CD4-positive, CD25-positive, alpha-beta regulatory T cell (primary cell): ENCODE measurements at regions not wholly inside any gene's neighbourhood (a gene's known extent, or its start where the extent isn't known, plus 50 kb on each side); places are given as distances from the start of the nearest gene placed in this dataset.

Source experiments
- ATAC-seq, 2 donors: fragments of 150-1000 bp; cut with Tn5 transposase; one replicate each; pipeline ENCODE4 v1.10.0; 2021; ENCODE audit warnings: low read depth in 2 of 2, moderate number of reproducible peaks in 2 of 2, moderate library complexity in 1 of 2
- DNase-seq, 3 donors: peaks; one replicate each; pipeline versions ENCODE4 v3.0.0 to v3.0.0-alpha.2; 2012 to 2022; ENCODE audit warnings: mixed read lengths in 1 of 3
- H3K27ac ChIP-seq: one replicate; pipeline ENCODE4 v1.7.0; 2013; ENCODE audit warnings: mild to moderate bottlenecking, low read length; ENCODE audit not compliant: insufficient read depth, poor library complexity, severe bottlenecking
- H3K27me3 ChIP-seq: one replicate; pipeline ENCODE4 v1.7.0; 2013; ENCODE audit warnings: low read length; ENCODE audit not compliant: control insufficient read depth, insufficient read depth
- H3K36me3 ChIP-seq: one replicate; pipeline ENCODE4 v1.7.0; 2013; ENCODE audit warnings: mild to moderate bottlenecking, low read length, moderate library complexity; ENCODE audit not compliant: control insufficient read depth, insufficient read depth
- H3K4me1 ChIP-seq: 2 replicates; pipeline ENCODE4 v1.7.0; 2013; ENCODE audit warnings: mild to moderate bottlenecking, low read length; ENCODE audit not compliant: insufficient read depth, control insufficient read depth, poor library complexity, severe bottlenecking
- H3K4me3 ChIP-seq: one replicate; pipeline ENCODE4 v1.7.0; 2013; ENCODE audit warnings: low read depth, mild to moderate bottlenecking, low read length, moderate library complexity
- H3K9me3 ChIP-seq, 2 experiments: 1 replicate in 1 of 2; 2 replicates in 1 of 2; pipeline ENCODE4 v1.7.0; 2013; ENCODE audit warnings: low read length in 2 of 2, mild to moderate bottlenecking in 1 of 2, moderate library complexity in 1 of 2; ENCODE audit not compliant: control insufficient read depth in 2 of 2
- H3K27ac Mint-ChIP-seq, 3 donors: one replicate each; pipeline ENCODE4 v1.8.0; 2020 to 2022; ENCODE audit warnings: mild to moderate bottlenecking in 3 of 3, mixed read lengths in 3 of 3, moderate library complexity in 2 of 3
- H3K27me3 Mint-ChIP-seq: one replicate; pipeline ENCODE4 v1.8.0; 2022; ENCODE audit warnings: mild to moderate bottlenecking, mixed read lengths
- H3K36me3 Mint-ChIP-seq: one replicate; pipeline ENCODE4 v1.8.0; 2020; ENCODE audit warnings: mixed read lengths
- H3K4me1 Mint-ChIP-seq, 4 donors: one replicate each; pipeline ENCODE4 v1.8.0; 2020 to 2022; ENCODE audit warnings: mixed read lengths in 4 of 4, mild to moderate bottlenecking in 1 of 4
- H3K4me3 Mint-ChIP-seq, 4 donors: one replicate each; pipeline ENCODE4 v1.8.0; 2020 to 2022; ENCODE audit warnings: mild to moderate bottlenecking in 4 of 4, mixed read lengths in 4 of 4, moderate library complexity in 3 of 4
- H3K9me3 Mint-ChIP-seq, 7 donors: one replicate each; pipeline ENCODE4 v1.8.0; 2020 to 2022; ENCODE audit warnings: mixed read lengths in 7 of 7, mild to moderate bottlenecking in 3 of 7, moderate library complexity in 2 of 7

GRCh38 chr17:45702666-45703266, 81.4 kb upstream of the CRHR1 start:
- Histone ChIP-seq H3K4me1 (no peaks in the 10 kb centered on the region), H3K36me3 (no peaks in the 10 kb centered on the region), H3K27me3 (peaks cover 4% of the 10 kb centered on the region), H3K27ac (no peak overlapping the region), H3K4me3 (no peak overlapping the region), H3K9me3 (no peaks in the 10 kb centered on the region)
- ATAC-seq (no peak), DNase-seq (no peak)
- H3K36me3 Mint-ChIP-seq, result no peaks in the 10 kb centered on the region
- H3K4me1 Mint-ChIP-seq, result peaks cover 0 to 4% (median 0%) of the 10 kb centered on the region in 4 donors
- H3K4me3 Mint-ChIP-seq, result no peak overlapping the region
- H3K27ac Mint-ChIP-seq, result no peak overlapping the region
- peaks cover 0 to 5% (median 0%) of the 10 kb centered on the region in 7 donors for H3K9me3 Mint-ChIP-seq
- peaks cover 22% of the 10 kb centered on the region for H3K27me3 Mint-ChIP-seq

DNA sequence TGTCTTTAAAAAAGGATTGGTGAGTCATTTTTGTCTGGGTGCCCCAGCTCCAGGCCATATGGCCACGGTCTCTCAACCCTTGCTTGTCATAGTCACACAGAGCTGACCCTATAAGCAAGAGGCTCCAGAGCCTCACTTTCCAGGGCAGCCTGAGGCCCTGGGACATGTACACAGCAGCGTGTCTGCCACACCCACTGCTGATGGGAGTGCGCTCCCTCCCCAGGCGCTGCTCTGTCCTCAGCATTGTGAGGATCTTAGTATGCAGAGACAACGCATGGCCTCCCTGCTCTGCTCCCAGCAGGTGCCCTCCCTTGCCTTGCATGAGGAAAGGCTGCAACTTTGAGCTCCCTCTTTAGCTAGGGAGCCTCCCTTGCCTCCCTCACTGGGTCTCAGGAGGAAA, 80.8 kb upstream of the CRHR1 start:
- no peak for DNase-seq
- Mint-ChIP-seq H3K36me3 (no peaks in the 10 kb centered on the region), H3K9me3 (peaks cover 0 to 5% (median 0%) of the 10 kb centered on the region in 7 donors), H3K27me3 (peaks cover 28% of the 10 kb centered on the region), H3K4me3 (no peak overlapping the region), H3K27ac (no peak overlapping the region), H3K4me1 (peaks cover 0 to 4% (median 0%) of the 10 kb centered on the region in 4 donors)
- no peak for ATAC-seq
- peaks cover 4% of the 10 kb centered on the region for H3K27me3 ChIP-seq
- no peaks in the 10 kb centered on the region for H3K36me3 ChIP-seq
- no peaks in the 10 kb centered on the region for H3K4me1 ChIP-seq
- no peaks in the 10 kb centered on the region for H3K9me3 ChIP-seq
- no peak overlapping the region for H3K27ac ChIP-seq
- no peak overlapping the region for H3K4me3 ChIP-seq

DNA sequence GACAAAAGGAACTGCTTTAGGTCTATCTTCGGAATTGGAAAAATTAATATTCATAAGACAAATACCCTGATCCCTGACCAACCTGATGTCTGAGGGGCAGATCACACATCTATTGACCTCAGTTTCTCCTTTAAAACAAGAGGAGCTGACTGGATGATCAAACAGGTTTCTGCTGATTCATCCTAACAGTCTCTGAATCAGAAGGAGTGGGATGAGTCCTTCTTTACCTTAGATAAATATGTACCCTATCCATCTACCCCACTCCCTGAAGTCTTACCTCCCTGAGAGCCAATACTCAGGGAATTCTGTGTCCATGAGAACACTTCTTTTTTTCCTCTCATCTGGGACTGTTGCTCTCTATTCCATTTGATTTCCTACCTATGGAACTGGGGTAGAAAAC, 80.3 kb upstream of the CRHR1 start:
- ATAC-seq (no peak), DNase-seq (no peak)
- Mint-ChIP-seq H3K9me3 (peaks cover 0 to 5% (median 0%) of the 10 kb centered on the region in 7 donors), H3K36me3 (no peaks in the 10 kb centered on the region), H3K4me1 (peaks cover 0 to 4% (median 0%) of the 10 kb centered on the region in 4 donors), H3K4me3 (no peak overlapping the region), H3K27me3 (peaks cover 29% of the 10 kb centered on the region), H3K27ac (no peak overlapping the region)
- H3K36me3 ChIP-seq, result no peaks in the 10 kb centered on the region
- no peak overlapping the region for H3K4me3 ChIP-seq
- peaks cover 4% of the 10 kb centered on the region for H3K27me3 ChIP-seq
- H3K9me3 ChIP-seq, result no peaks in the 10 kb centered on the region
- H3K27ac ChIP-seq, result no peak overlapping the region
- no peaks in the 10 kb centered on the region for H3K4me1 ChIP-seq

- Histone ChIP-seq H3K27ac (no peak overlapping the region), H3K4me3 (no peak overlapping the region), H3K27me3 (peaks cover 4% of the 10 kb centered on the region), H3K9me3 (no peaks in the 10 kb centered on the region), H3K36me3 (no peaks in the 10 kb centered on the region), H3K4me1 (no peaks in the 10 kb centered on the region)
- Mint-ChIP-seq H3K36me3 (no peaks in the 10 kb centered on the region), H3K9me3 (peaks cover 0 to 5% (median 0%) of the 10 kb centered on the region in 7 donors), H3K4me1 (peaks cover 0 to 4% (median 0%) of the 10 kb centered on the region in 4 donors), H3K27ac (no peak overlapping the region), H3K4me3 (no peak overlapping the region), H3K27me3 (peaks cover 29% of the 10 kb centered on the region)
- DNase-seq (no peak), ATAC-seq (no peak)
Measured at GRCh38 chr17:45704251-45704650, 79.9 kb upstream of the CRHR1 start.

- Histone ChIP-seq H3K27ac (no peak overlapping the region), H3K27me3 (peaks cover 4% of the 10 kb centered on the region), H3K4me1 (no peaks in the 10 kb centered on the region), H3K36me3 (no peaks in the 10 kb centered on the region), H3K4me3 (no peak overlapping the region), H3K9me3 (no peaks in the 10 kb centered on the region)
- H3K9me3 Mint-ChIP-seq, result peaks cover 0 to 3% (median 0%) of the 10 kb centered on the region in 7 donors
- ATAC-seq (no peak), DNase-seq (no peak)
- H3K4me1 Mint-ChIP-seq, result peaks cover 0 to 4% (median 0%) of the 10 kb centered on the region in 4 donors
- no peak overlapping the region for H3K4me3 Mint-ChIP-seq
- no peaks in the 10 kb centered on the region for H3K36me3 Mint-ChIP-seq
- peaks cover 24% of the 10 kb centered on the region for H3K27me3 Mint-ChIP-seq
- no peak overlapping the region for H3K27ac Mint-ChIP-seq
Measured at GRCh38 chr17:45705123-45706009, 78.8 kb upstream of the CRHR1 start.

GRCh38 chr17:45706033-45706432, 78.1 kb upstream of the CRHR1 start:
- H3K4me3 ChIP-seq, result no peak overlapping the region
- H3K36me3 ChIP-seq, result no peaks in the 10 kb centered on the region
- Mint-ChIP-seq H3K36me3 (no peaks in the 10 kb centered on the region), H3K4me3 (no peak overlapping the region), H3K4me1 (peaks cover 0 to 4% (median 0%) of the 10 kb centered on the region in 4 donors), H3K27ac (no peak overlapping the region), H3K9me3 (peaks cover 0 to 3% (median 0%) of the 10 kb centered on the region in 7 donors), H3K27me3 (peaks cover 24% of the 10 kb centered on the region)
- peaks cover 4% of the 10 kb centered on the region for H3K27me3 ChIP-seq
- H3K9me3 ChIP-seq, result no peaks in the 10 kb centered on the region
- H3K4me1 ChIP-seq, result no peaks in the 10 kb centered on the region
- DNase-seq (no peak), ATAC-seq (no peak)
- H3K27ac ChIP-seq, result no peak overlapping the region

GRCh38 chr17:45708707-45709290, 75.3 kb upstream of the CRHR1 start:
- no peak overlapping the region for H3K4me3 ChIP-seq
- H3K4me1 ChIP-seq, result no peaks in the 10 kb centered on the region
- Mint-ChIP-seq H3K4me3 (no peak overlapping the region), H3K4me1 (peaks cover 0 to 4% (median 0%) of the 10 kb centered on the region in 4 donors), H3K36me3 (no peaks in the 10 kb centered on the region), H3K27ac (no peak overlapping the region), H3K9me3 (peaks cover 0 to 3% (median 0%) of the 10 kb centered on the region in 7 donors), H3K27me3 (peaks cover 26% of the 10 kb centered on the region)
- peaks cover 2% of the 10 kb centered on the region for H3K27me3 ChIP-seq
- H3K36me3 ChIP-seq, result no peaks in the 10 kb centered on the region
- no peaks in the 10 kb centered on the region for H3K9me3 ChIP-seq
- no peak overlapping the region for H3K27ac ChIP-seq
- DNase-seq (no peak), ATAC-seq (no peak)
